GM19463 (cell line): ENCODE measurements at regions not wholly inside any gene's neighbourhood (a gene's known extent, or its start where the extent isn't known, plus 50 kb on each side); places are given as distances from the start of the nearest gene placed in this dataset.

Source experiments
- ATAC-seq: cut with Tn5 transposase; IDR thresholded peaks from one replicate; pipeline ENCODE4 v1.9.1; 2021; ENCODE audit warnings: mild to moderate bottlenecking, moderate library complexity; ENCODE audit not compliant: unreplicated experiment

DNA sequence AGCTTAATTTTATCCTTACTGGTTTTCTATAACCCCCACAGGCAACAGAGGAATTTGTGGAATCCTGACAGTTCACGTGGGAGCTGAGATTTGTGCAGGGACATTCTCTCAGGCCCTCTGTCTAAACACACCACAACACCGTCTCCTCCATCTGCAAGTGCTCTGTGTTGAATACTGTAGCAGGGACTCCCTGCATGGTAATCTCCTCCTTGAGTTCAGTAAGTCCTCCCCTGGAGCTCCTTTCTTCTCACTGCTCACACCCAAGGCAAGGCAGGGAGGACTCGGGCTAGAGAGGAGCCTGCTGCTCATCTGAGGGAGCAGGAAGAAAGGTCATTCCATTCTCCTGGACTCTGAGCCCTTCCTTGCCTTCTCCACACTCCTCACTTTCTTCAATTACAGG is 348.2 kb downstream of the KCTD12 start:
- no peak for ATAC-seq

DNA sequence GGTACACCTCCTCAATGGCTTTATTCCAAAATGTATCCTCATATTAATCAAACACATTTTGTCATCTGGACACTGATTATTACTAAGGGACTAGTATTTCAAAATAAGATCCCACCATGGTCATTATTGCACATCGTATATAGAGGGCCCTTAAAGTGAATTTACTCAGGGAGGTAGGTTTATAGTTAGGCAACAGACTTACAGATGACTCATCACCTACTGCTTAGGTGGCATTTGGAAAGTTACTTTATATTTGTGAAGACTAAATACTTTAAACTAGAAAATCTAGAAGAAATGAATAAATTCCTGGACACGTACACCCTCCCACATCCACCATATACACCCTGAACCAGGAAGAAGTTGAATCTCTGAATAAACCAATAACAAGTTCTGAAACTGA is 353.0 kb downstream of the KCTD12 start:
- ATAC-seq = no peak

DNA sequence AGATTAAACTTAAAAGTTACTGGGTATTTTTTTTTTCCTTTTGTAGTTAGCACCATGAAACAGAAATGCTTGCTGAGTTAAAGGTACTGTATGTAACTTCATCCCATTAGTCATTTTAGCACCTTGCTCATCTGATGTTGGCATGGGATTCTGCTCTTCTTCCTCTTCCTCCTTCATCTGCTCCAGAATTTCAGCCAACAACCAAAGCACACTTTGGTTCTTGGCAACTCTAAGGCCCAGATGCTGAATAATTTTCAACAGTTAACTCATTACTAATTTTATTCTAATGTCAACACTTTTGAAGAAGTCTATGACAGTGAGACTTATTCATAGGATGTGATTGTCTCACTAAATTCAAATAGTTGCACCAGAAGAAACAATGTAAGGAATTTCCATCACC is 359.2 kb downstream of the KCTD12 start:
- ATAC-seq = no peak

DNA sequence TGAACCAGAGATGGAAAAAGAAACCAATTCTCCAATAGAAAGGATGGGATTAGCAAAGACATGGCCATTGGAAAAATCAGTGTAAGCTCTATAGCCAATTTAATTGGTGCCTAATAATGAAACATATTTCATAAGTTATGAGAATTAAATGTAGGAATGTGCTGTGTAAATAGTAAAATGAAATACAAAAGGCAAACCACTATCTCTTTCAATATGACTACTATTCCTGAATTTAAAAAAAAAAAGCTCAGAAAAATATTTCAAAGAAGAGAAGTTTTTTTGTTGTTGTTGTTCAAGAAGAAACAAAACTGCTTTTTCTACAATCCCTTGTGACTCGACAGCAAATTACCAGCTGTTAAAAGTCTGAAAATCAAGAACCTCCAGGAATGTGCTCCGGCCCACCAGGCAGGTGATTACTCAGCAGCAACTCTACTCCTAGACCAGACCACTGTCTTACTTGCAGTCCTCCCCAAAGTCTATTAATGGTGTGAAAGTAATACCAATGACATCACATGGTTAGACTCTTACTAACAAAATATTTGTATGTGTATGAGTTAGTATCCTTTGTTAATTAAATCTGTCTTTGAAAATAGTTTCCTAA is 362.4 kb downstream of the KCTD12 start:
- peak; percentile 58 for ATAC-seq

DNA sequence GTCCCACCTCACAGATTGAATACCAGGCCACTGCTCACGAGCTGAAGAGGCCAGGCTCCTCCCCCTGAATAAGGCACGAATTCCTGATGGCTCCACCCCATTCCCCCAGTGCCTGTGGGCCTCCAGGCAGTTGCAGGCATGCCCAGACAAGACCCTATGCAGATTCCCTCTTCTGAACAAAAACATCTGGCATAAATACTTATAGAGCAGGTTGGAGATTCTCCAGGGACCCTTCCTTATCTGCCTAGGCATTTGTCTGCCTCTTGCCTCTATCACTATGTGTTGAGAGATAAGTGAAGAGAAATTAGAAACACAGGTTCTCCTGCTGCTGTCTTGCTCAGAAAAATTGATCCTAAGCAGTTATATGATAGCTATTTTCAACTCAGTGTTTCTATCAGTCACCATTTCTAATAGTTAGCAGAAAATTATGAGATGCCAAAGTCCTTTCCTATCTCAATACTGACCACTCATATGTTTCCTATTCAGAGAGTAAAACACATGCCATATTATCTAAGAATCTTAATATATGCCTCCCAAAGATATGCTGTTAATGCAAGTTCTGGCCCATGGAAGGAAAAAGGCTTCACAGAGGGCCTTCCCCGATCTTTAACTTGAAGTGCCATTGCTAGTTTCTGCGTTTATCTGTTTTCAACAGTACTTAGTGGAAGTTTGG is 364.0 kb downstream of the KCTD12 start:
- ATAC-seq = no peak

DNA sequence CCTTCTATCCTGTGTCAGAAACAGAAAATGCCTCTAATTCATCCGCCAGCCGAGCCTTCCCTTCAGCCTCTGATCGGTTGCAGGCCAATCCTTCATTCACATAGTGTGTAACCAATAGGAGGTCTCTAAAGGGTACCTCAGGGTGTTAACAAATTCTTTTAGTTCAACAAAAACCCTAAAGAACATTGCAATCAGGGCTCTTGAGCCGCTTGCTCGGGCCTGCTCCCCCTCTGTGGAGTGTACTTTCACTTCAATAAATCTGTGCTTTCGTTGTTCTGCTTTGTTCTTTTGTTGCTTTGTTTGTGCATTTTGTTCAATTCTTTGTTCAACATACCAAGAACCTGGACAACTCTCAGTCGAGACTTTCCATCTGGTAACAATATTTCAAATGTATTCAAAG is 366.5 kb downstream of the KCTD12 start:
- no peak for ATAC-seq

DNA sequence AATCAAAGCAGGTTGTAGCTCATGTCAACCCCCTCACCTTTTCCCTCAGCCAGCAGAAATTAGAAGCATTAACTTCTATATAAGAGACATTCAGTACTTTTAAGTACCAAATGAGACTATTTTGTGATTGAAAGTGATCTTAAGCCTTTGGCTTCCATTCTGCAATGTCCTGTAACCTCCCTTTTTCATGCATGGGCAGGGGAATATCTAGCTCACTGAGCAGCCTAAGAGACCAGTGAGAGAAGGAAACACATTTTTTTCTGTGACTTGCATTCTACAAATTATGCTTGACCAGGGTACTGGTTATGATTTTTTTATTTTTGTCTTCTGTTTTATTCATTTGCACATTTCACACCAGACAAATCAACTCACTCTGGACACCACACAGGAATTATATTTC is 369.6 kb downstream of the KCTD12 start:
- ATAC-seq = no peak

DNA sequence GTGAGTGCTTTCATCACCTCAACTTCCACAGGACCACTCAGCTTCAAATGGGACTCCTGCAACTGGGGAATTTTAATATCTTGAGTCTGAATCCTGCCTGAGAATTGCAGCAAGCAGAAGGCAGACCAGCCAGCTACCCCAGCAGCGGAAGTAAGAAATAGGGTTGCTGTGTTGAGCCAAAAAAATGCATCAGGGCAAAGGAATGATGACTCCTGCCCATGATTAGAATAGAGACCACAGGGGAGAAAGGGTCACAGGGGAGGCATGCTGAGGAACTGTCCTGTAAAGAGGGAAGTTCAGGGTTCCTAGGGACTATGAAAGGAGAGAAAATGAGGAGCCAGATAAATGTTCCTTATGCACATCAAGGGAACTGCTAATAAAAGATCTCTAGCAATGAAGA is 370.2 kb downstream of the KCTD12 start:
- ATAC-seq = no peak

DNA sequence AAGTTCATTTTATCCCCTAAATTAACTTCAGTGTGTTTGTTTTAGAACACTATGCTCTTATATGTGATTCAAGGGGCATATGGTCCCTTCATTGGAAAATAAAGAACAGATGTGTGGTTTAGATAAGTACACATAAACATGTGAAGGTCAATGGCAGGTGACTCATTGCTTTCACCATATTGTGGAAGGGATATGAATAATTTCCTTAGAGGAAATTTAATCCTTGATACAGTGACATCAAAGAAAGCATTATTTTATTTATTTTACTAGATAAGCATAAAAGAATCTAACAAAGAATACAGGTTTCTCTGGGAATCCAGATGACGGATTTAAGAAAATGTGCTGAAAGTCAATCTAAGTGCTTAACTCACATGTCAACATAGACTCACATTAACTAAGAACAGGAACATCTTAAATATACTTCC is 373.5 kb downstream of the KCTD12 start:
- no peak for ATAC-seq

DNA sequence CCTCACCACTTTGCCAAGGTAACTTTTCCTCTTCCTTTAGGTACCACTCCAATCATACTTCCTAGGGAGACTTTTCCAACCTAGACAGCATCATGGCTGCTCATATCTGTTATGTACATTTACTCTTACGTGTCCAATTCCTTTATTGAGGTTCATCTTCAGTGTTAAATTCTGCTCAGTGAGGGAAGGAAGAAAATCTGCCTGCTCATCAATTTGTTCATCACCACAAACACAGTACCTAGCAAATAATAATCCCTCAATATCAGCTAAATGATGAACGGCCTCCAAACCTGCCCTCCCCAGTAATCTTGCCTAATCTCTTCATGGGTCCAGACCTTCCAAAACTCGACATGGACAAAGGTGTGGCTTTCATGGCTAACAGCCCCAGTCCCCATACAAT is 380.8 kb downstream of the KCTD12 start:
- no peak for ATAC-seq

DNA sequence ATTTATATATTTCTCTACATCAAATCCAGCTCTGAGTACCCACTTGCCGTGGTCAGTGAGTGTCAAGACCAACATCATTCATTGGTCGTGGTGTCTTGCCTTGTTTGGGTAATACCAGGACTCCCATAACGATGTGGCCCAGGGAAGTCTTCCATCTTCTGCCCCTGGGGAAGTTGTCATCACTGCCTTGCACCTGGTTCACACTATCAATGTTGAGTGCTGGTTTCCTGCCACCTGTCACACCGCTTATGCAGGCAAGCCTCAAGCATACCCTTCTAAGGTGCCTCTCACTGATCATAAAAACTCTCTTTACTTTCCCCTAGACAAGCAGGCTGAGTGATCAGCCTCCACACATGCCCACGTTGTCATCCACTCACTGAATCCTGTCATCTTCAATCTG is 382.4 kb downstream of the KCTD12 start:
- no peak for ATAC-seq

DNA sequence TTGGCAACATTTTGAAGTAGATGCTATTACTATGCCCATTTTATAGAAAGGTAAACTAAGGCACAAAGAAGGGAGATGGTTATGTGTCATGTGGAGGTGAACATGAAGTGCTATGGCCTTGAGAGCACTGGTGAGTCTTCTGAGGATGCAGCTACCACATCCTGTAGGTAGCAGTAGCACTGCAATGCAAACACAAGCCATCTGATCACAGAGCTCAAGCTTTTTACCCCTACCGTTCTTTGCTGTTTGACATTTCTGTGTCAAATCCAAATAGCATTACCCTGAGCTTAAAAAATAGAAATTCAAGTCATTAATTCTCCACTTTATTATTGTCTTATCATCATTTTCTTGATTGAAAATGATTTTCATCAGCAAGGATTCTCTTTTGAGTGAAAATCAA is 382.9 kb downstream of the KCTD12 start:
- ATAC-seq = no peak

DNA sequence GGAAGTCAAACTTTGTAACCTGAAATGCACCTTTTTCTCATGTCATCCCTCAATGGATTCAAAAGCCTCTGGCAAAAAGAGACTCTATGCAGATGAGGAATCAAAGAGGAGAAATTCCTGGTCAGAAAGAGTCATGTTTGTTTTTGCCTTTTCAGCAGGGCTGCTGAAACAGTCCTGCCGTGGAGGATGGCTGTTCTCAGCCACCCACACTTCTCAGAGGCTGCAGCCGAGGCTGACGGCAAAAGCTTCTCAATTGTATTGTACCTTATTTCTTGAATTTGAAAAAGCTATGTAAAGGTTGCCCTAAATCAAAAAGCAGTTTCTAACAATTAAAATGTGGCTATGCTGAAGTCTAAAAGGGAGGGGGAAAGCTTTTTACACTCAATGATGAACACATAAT is 385.3 kb downstream of the KCTD12 start:
- no peak for ATAC-seq

DNA sequence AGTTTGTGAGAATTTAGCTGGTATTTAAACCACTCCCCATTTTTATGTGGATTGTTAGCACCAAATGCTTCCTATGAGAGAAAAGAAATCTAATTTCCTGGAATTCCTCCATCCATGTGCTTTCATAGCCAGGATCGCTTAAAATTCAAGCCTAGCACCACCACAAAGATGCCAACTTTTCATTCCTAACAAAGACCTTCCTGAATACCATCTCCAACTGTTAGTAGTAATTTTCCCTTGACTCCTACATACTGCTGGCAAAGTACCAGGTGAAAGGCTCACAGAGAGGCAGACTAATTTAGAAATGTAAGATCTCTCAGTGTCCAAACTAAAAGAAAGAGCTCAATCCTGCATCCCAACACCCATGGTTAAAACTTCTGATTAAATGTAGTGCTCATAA is 386.3 kb downstream of the KCTD12 start:
- no peak for ATAC-seq

DNA sequence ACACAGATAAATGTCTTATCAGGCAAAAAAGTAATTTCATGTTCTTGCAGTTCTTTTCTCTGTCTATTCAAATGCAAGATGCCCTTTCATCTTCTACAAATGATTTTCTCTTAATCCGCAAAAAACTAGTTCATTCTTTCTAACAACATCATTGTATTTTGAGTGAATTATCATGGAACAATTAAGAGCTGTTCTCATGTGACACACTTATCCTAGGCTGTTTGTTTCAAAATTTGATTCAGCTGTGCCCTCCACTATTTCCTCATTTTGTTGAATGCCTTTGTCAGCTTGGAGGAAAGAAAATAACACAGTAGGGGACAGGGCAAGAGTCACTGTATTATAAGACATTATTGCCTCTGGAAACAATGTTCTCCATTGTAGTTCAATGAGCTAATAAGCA is 396.9 kb downstream of the KCTD12 start:
- no peak for ATAC-seq

DNA sequence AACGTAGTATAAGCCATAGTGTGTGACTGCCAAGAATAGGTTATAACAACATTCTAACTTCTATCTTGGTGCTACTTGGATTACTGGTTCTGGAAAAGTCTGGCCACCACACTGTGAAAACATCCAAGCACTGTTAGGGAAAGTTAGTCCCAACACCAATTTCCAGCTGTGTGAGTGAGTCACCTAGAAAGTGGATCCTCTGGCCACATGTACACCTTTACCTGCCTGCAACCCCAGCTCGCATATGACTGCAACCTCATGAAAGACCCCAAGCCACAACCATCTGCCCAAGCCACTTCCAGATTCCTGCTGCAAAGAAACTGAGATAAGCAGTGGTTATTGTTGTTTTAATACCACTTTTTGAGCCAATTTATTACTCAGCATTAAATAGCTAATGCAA is 404.5 kb downstream of the KCTD12 start:
- no peak for ATAC-seq

DNA sequence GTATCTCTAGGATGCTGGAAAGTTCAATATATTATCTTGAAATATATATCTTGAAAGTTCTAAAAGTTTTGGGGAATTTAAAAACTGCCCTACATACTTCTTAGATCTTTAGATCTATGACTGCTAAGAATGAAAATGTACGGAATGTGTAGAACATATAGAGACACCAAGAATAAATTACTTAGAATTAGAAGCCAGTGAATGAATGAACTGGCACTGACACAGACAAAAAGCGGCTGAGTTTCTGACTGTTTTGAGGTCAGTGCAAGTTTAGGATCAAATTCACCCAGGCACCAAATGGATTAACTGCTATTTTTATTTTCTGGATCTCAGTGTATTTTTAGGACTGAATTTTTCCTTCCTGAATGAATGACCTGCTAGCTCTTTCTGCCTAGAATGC is 411.2 kb downstream of the KCTD12 start:
- no peak for ATAC-seq

DNA sequence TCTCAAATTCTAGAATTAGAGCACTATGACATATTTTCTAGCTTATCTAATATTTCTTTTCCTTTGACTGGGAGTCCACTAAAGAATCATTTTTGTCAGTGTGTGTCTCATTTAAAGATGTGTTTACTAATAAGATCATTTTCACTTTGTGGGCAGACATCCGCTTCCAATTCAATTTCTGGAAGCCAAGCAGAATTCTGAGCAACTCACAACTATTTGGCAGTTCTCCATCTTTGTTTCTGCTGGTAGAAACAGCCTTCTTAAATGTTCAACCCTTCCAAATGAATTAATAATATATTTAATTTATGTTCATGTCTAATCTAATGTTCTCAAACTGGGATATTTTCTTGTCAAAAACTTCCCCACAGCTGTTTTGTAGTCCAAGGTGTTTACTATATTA is 411.8 kb downstream of the KCTD12 start:
- no peak for ATAC-seq

DNA sequence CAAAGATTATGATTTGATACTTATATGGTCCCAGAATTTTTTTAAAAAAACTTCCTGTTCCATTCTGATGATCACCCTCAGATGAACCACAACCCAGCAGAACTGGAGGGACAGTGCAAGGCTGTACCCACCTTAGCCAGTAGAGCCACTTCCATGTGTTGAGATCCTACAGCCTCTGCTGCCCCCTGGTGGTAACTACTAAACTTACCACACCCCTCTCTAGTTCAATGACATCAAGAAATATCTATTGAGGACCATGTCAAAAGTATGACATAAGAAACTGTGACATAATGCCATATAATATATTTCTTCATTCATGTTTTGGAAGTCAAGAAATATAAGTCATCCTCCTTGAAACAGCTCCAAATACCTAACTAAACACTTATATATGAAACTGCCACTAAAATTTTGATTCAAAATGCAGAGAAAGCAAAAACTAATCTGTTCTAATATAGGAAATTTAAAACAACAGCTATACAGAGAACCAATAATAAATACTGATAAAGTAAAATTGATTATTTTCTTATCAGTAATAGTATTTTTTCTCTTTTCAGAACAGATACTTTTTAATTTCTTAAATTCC is 412.6 kb downstream of the KCTD12 start:
- ATAC-seq = peak; percentile 99

DNA sequence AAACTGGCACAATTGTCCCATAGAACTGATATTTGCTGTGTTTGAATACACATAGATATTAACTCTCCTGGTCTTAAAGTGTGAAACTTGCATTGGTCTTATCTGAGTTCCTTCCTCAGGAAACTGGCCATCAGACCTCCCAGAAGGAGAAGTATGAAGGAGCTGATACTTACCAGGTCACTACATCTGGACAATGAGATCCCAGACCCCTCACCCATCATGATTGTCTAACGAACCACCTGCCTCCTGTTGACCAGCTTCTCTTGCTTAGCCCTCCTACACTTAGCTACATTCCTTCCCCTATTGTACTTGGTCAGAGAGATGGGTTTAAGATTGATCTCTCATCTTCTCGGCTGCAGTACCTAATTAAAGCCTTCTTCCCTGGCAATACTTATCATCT is 413.3 kb downstream of the KCTD12 start:
- no peak for ATAC-seq

DNA sequence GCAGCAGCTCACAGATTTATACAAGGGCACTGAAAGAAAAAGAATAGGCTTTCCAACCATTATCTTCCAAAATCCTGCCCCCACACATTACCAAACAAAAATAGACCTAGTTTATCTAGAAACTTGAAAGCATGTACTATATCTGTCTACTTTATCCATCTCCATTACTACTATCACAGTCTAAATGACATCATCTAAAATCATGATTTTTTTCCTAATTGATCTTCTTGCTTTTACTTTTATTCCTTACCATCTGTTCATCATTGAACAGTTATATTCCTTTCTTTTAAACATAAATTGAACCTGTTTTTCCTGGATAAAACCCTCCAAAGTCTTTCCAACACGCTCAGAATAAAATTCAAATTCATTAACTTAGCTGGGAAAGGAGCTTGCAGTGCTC is 414.7 kb downstream of the KCTD12 start:
- no peak for ATAC-seq

DNA sequence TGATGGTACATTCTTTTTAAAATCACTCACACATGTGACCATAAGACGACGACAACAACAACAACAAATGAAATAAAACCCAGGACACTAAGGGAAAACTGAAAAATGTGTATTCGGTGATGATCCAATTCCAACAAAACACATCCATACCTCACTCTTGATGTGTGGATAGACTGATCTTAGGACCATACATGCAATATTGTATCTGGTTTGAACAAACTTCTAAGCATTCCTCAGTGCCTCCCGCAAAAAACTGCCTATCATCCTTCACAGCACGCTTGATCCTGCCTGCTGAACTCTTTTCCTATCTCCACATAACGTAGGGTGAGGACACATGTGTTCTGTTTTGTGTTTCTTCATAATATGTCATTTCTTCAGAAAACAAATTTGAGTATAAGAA is 415.2 kb downstream of the KCTD12 start:
- ATAC-seq = no peak

DNA sequence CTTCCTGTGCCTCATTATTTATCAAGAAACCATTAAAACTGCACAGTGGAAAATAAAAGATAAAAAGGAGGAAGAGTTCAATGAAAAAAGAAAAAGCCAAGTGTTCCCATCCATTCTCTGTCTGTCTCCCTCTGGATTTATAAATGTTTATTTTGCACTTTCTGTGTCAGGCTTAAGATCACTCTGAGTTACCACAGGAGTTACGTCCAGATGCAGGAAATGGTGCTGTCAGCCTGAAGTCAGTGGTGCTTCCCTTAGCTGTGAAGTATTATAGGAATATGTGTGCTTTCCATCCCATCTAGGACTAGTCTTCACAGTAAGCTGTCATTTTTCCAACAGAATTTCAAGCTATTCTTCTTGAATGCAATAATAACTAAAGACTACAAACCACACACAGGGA is 420.2 kb downstream of the KCTD12 start:
- ATAC-seq = no peak
